ENCODE measurements at regions not wholly inside any gene's neighbourhood (a gene's known extent, or its start where the extent isn't known, plus 50 kb on each side); places are given as distances from the start of the nearest gene placed in this dataset.

DNA sequence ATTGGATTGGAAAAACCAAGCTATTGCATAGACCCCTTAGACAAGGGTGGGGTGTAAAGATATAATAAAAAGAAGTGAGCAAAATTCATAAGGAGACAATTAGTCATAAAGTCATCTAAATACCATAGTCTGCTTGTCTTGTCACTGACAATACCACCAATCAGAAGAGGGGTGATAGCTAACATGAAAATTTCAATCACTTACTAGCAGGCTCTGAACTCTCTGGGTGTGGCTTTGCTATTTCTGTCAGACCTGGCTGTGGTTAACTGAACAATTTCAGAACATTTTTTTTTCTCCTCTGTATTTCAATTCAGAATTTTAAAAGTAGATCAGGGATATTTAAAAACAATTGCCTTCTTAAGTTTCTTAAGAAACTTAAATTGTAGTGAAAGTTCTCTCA lies 158.5 kb upstream of the PRMT6 start:
- TF ChIP-seq, protein P1, sequence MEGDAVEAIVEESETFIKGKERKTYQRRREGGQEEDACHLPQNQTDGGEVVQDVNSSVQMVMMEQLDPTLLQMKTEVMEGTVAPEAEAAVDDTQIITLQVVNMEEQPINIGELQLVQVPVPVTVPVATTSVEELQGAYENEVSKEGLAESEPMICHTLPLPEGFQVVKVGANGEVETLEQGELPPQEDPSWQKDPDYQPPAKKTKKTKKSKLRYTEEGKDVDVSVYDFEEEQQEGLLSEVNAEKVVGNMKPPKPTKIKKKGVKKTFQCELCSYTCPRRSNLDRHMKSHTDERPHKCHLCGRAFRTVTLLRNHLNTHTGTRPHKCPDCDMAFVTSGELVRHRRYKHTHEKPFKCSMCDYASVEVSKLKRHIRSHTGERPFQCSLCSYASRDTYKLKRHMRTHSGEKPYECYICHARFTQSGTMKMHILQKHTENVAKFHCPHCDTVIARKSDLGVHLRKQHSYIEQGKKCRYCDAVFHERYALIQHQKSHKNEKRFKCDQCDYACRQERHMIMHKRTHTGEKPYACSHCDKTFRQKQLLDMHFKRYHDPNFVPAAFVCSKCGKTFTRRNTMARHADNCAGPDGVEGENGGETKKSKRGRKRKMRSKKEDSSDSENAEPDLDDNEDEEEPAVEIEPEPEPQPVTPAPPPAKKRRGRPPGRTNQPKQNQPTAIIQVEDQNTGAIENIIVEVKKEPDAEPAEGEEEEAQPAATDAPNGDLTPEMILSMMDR (IDR thresholded peaks at IDR 0.05; ENCODE audit: borderline replicate concordance), result no peak
- intact Hi-C loops (cut with micrococcal nuclease), result no loop called here

DNA sequence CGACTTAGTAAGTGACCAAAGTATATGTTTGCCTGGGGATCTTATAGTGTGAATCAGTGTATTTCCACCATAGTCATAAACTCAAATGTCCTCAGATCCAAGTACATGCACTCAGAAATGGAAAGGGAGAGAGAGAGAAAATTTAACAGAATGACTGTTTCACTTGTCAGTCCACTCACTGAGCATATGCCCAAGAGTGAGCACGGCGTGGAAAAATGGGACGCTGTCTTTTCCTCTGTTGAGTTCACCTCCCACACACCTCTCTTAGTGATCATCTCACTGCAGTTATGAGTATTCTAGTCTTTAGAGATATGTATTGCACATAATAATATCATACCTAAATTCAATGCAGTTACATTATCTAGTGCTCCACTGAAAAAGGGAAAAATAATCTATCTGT lies 156.8 kb upstream of the PRMT6 start:
- intact Hi-C loops (cut with micrococcal nuclease), result no loop called here
- no peaks in the 10 kb centered on the region for H3K9me3 ChIP-seq (replicated peaks)
- H3K4me3 ChIP-seq, result no peak overlapping the region
- no peaks in the 10 kb centered on the region for H3K27me3 ChIP-seq (ENCODE audit: low read depth)
- no peaks in the 10 kb centered on the region for H3K36me3 ChIP-seq
- DNase-seq, result no peak
- H3K27ac ChIP-seq (replicated peaks), result no peak overlapping the region
- TF ChIP-seq, protein P1 (IDR thresholded peaks at IDR 0.05; ENCODE audit: borderline replicate concordance), result no peak
- no peaks in the 10 kb centered on the region for H3K4me1 ChIP-seq

More for the DNA sequence above, 158.5 kb upstream of the PRMT6 start:
- H3K9me3 ChIP-seq (replicated peaks), result no peaks in the 10 kb centered on the region
- no peak overlapping the region for H3K27ac ChIP-seq (replicated peaks)
- H3K36me3 ChIP-seq, result no peaks in the 10 kb centered on the region
- no peaks in the 10 kb centered on the region for H3K4me1 ChIP-seq
- no peak overlapping the region for H3K4me3 ChIP-seq
- no peaks in the 10 kb centered on the region for H3K27me3 ChIP-seq (ENCODE audit: low read depth)
- no peak for DNase-seq

DNA sequence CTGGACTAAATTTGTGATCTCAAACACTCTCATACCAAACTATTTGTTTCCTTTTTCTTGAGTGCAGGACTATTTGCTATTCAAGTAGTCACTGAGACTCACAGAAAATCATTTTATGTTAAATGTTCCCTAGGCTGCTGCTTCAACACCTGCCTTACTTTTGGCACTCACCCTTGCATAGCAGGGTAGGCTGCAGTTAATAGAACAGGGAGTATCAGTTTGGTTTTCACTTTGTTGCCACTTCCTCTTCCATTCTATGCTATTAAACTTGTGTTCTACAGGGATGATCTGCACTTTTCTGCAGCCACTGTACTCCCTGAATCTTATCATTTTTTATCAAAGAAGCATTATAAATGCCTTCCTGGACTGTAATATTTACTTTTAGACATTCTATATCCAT lies 148.7 kb upstream of the PRMT6 start:
- Histone ChIP-seq H3K9me3 (replicated peaks) (peaks cover 4% of the 10 kb centered on the region), H3K27ac (replicated peaks) (no peak overlapping the region), H3K27me3 (ENCODE audit: low read depth) (no peaks in the 10 kb centered on the region), H3K4me1 (no peaks in the 10 kb centered on the region), H3K4me3 (no peak overlapping the region), H3K36me3 (no peaks in the 10 kb centered on the region)
- intact Hi-C loops (cut with micrococcal nuclease), result no loop called here
- DNase-seq, result no peak
- TF ChIP-seq, protein P1 (IDR thresholded peaks at IDR 0.05; ENCODE audit: borderline replicate concordance), result no peak

DNA sequence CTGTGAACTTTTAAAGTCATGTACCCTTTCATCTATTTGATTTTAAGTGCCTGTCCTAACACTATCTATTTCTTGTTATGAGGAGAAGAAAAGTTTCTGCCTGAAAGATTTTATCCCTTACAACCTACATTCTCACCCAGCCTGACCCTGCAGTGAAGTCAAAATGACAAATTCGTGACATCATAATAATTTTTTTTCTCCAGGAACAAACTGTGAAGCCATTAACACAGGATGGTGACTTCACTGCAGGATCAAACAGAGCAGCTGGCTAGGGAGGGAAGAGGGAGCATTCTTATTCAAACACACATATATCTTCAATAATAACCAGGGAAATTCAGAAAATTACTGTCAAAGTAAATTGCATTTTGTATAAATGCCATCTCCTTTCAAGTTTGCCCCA lies 147.8 kb upstream of the PRMT6 start:
- Histone ChIP-seq H3K27ac (replicated peaks) (no peak overlapping the region), H3K27me3 (ENCODE audit: low read depth) (no peaks in the 10 kb centered on the region), H3K4me1 (no peaks in the 10 kb centered on the region), H3K36me3 (no peaks in the 10 kb centered on the region), H3K4me3 (no peak overlapping the region), H3K9me3 (replicated peaks) (peaks cover 4% of the 10 kb centered on the region)
- intact Hi-C loops (cut with micrococcal nuclease), result no loop called here
- DNase-seq, result no peak
- TF ChIP-seq, protein P1 (IDR thresholded peaks at IDR 0.05; ENCODE audit: borderline replicate concordance), result no peak

DNA sequence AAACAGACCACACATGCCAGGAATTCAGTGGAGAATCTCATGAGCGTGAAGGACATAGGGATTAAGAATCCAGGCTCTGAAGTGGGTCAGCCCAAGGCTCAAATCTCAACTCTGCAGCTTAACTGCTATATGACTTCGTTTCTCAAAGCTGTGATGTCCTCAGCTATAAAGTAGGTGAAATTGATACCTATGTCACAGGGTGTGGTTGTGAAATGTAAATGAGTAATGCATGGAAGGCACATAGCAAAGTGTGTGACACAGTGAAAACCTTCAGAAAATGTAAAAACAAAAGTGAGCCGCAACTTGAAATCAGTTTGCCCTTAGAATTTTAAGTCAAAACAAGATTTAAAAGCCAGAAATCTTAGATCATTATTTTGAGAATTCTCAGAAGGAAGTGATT lies 145.7 kb upstream of the PRMT6 start:
- H3K4me3 ChIP-seq, result no peak overlapping the region
- H3K27ac ChIP-seq (replicated peaks), result no peak overlapping the region
- no peaks in the 10 kb centered on the region for H3K36me3 ChIP-seq
- H3K27me3 ChIP-seq (ENCODE audit: low read depth), result no peaks in the 10 kb centered on the region
- H3K9me3 ChIP-seq (replicated peaks), result peaks cover 4% of the 10 kb centered on the region
- DNase-seq, result no peak
- no peaks in the 10 kb centered on the region for H3K4me1 ChIP-seq
- TF ChIP-seq, protein P1 (IDR thresholded peaks at IDR 0.05; ENCODE audit: borderline replicate concordance), result no peak
- intact Hi-C loops (cut with micrococcal nuclease), result no loop called here

DNA sequence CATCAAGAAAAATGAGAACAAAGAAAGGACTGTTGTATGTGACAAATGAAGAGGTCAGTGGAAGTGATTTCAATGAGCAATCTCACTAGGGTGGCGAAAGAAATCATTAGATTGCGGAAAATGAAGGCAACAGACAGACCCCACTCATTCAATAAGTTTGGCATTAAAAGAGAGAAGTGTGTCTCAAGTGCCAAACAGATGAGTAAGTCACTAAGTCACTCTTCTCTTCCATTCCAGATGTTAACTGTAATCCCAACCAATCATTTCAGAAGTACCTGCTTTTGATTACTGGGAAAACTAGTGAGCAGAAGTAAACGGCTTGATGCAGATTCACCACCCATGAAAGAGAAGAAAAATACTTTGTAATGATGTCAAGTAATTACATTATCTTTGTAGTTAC lies 144.3 kb upstream of the PRMT6 start:
- intact Hi-C loops (cut with micrococcal nuclease), result no loop called here
- no peaks in the 10 kb centered on the region for H3K36me3 ChIP-seq
- no peaks in the 10 kb centered on the region for H3K4me1 ChIP-seq
- DNase-seq, result no peak
- no peak overlapping the region for H3K4me3 ChIP-seq
- H3K27ac ChIP-seq (replicated peaks), result no peak overlapping the region
- TF ChIP-seq, protein P1 (IDR thresholded peaks at IDR 0.05; ENCODE audit: borderline replicate concordance), result no peak
- H3K9me3 ChIP-seq (replicated peaks), result no peaks in the 10 kb centered on the region
- H3K27me3 ChIP-seq (ENCODE audit: low read depth), result no peaks in the 10 kb centered on the region

Measured in left ventricle myocardium inferior (tissue), 1 donor.